ENCODE measurements at regions not wholly inside any gene's neighbourhood (a gene's known extent, or its start where the extent isn't known, plus 50 kb on each side); places are given as distances from the start of the nearest gene placed in this dataset.
A peak's percentile ranks its signal among the peaks of the same experiment; 100 is the strongest.

GRCh38 chr2:64928813-64929212, 60.4 kb upstream of the SLC1A4 start:
- in situ Hi-C loops (cut with MboI; ENCODE audit: low pct_unique_long_range_greater_than_20kb, low sequenced_read_pairs, unreplicated experiment) = no loop called here
- no peak for DNase-seq (ENCODE audit: low spot score)
- TF ChIP-seq CTCF (IDR thresholded peaks at IDR 0.05; ENCODE audit: extremely low read depth, insufficient read depth, missing control alignments) = no peak

DNA sequence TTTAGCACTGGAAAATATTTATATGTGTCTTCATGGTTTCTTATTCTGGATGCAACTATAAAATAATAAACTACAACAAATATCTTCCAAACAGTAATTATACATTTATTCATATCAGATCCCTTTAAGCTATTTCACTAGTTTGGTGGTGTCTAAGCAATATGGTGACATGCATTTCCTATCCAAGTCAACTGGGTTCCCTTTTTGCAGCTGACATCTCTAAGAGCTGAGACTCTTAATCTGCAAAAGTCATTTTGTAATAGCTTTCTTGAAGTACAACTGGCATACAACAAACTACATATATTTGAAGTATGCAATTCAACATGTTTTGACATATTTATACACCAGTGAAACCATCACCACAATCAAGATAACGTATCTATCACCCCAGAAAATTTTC, 59.9 kb upstream of the SLC1A4 start:
- no peak for TF ChIP-seq CTCF (IDR thresholded peaks at IDR 0.05; ENCODE audit: extremely low read depth, insufficient read depth, missing control alignments)
- in situ Hi-C loops (cut with MboI; ENCODE audit: low pct_unique_long_range_greater_than_20kb, low sequenced_read_pairs, unreplicated experiment) = no loop called here
- no peak for DNase-seq (ENCODE audit: low spot score)

DNA sequence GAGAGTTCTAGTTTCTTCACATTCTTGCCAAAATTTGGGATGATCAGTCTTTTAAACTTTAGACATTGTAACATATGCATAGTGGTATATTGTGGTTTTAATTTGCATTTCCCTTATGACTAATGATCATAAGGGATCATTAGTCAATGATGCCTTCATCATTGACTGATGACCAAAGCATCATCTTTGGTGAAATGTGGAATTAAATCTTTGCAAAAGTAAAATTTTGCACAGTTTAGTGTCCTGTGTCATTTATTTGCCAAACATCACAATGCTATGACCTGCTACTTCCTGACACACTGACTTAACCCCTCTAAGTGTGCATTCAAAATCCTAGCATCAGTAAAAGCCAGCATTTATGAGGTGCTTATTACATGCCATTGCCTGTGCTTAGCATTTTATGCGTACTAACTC, 58.9 kb upstream of the SLC1A4 start:
- no peak for TF ChIP-seq CTCF (IDR thresholded peaks at IDR 0.05; ENCODE audit: extremely low read depth, insufficient read depth, missing control alignments)
- in situ Hi-C loops (cut with MboI; ENCODE audit: low pct_unique_long_range_greater_than_20kb, low sequenced_read_pairs, unreplicated experiment) = no loop called here
- no peak for DNase-seq (ENCODE audit: low spot score)

DNA sequence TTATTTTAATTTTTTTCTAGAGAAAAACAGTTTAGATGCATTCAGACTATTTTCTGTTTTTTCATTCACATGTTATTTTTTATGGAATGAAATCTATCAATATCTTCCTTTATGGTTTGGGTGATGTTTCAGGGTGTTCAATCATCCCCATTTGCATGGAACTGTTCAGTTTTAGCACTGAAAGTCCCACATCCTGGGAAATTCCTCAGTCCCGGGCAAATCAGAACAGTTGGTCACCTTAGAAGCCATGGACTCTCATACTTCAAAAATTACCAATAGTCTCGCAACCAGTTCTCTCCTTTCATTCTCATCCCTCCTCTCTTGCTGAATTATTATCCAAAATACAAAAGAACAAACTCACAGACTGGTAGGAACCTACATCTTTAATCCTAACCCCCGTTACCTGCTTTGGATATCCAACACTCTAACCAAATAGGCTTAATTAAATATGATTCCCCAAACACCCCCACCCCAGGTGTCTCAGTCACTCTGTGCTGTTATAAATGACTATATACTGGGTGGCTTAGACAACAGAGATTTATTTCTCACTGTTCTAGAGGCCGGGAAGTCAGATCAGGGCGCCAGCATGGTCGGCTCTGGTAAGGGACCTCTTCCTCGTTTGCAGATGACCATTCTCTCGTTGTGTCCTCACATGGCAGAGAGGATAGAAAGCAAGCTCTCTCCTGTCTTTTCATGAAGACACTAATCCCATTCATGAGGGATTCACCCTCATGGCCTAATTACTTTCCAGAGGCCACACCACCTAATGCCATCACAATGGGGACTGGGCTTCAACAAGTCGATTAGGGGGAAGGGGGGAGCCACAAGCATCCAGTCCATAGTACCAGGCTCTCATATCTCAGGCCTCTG, 57.7 kb upstream of the SLC1A4 start:
- in situ Hi-C loops (cut with MboI; ENCODE audit: low pct_unique_long_range_greater_than_20kb, low sequenced_read_pairs, unreplicated experiment) = no loop called here

GRCh38 chr2:64932116-64932370, 57.2 kb upstream of the SLC1A4 start:
- no peak for TF ChIP-seq CTCF (IDR thresholded peaks at IDR 0.05; ENCODE audit: extremely low read depth, insufficient read depth, missing control alignments)
- in situ Hi-C loops (cut with MboI; ENCODE audit: low pct_unique_long_range_greater_than_20kb, low sequenced_read_pairs, unreplicated experiment) = no loop called here
- no peak for DNase-seq (ENCODE audit: low spot score)

More for the DNA sequence above, 57.7 kb upstream of the SLC1A4 start:
- no peak for TF ChIP-seq CTCF (IDR thresholded peaks at IDR 0.05; ENCODE audit: extremely low read depth, insufficient read depth, missing control alignments)
- DNase-seq (ENCODE audit: low spot score) = no peak

GRCh38 chr2:64932371-64933216, 56.6 kb upstream of the SLC1A4 start:
- DNase-seq (ENCODE audit: low spot score) = peak; percentile 73
- in situ Hi-C loops (cut with MboI; ENCODE audit: low pct_unique_long_range_greater_than_20kb, low sequenced_read_pairs, unreplicated experiment) = no loop called here
- no peak for TF ChIP-seq CTCF (IDR thresholded peaks at IDR 0.05; ENCODE audit: extremely low read depth, insufficient read depth, missing control alignments)

Measured in GM13977 (cell line).